ENCODE measurements at regions not wholly inside any gene's neighbourhood (a gene's known extent, or its start where the extent isn't known, plus 50 kb on each side); places are given as distances from the start of the nearest gene placed in this dataset.

DNA sequence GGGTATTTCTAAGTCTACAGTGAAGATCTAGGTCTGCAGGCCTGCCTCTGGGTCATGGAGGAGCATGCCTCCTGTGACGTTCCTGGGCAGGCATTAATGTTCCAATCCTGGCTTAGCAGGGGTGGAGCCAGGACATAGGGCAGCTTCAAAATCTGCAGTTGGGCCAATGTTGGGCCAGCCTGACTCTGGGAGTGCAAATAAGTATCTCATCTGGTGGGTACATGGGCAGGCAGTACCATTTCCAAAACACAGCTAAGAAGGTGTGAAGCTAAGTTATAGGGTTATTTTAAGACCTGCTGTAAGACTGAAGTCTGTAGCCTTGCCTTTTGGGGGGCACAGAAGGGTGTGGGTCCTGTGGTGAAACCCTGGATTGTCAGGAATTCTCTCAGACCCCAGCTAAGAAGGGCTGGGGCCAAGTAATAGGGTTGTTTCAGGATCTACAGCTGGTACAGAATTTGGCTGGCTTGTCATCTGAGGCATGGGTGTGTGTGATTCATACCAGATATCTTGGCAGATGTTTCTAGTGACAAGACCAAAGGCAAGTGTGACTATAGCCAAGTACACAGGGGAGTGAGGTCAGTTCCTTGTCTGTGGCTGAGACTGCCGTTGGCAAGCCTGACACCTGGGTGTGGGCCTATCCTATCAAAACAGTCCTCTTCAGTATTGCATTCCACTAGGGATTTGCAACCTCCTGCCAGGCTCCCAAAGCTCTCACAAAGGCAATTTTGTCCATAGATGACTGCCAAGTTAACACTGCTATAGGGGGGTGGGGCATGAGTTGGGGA lies 468.7 kb upstream of the B3GALT2 start:
- TF ChIP-seq, protein P1, sequence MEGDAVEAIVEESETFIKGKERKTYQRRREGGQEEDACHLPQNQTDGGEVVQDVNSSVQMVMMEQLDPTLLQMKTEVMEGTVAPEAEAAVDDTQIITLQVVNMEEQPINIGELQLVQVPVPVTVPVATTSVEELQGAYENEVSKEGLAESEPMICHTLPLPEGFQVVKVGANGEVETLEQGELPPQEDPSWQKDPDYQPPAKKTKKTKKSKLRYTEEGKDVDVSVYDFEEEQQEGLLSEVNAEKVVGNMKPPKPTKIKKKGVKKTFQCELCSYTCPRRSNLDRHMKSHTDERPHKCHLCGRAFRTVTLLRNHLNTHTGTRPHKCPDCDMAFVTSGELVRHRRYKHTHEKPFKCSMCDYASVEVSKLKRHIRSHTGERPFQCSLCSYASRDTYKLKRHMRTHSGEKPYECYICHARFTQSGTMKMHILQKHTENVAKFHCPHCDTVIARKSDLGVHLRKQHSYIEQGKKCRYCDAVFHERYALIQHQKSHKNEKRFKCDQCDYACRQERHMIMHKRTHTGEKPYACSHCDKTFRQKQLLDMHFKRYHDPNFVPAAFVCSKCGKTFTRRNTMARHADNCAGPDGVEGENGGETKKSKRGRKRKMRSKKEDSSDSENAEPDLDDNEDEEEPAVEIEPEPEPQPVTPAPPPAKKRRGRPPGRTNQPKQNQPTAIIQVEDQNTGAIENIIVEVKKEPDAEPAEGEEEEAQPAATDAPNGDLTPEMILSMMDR (IDR thresholded peaks at IDR 0.05): no peak
- TF ChIP-seq JUNB (IDR thresholded peaks at IDR 0.05): no peak
- no peak for TF ChIP-seq SMC3 (IDR thresholded peaks at IDR 0.05)
- TF ChIP-seq, protein P2, sequence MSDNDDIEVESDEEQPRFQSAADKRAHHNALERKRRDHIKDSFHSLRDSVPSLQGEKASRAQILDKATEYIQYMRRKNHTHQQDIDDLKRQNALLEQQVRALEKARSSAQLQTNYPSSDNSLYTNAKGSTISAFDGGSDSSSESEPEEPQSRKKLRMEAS (IDR thresholded peaks at IDR 0.05): no peak
- no peak for TF ChIP-seq POLR2A (IDR thresholded peaks at IDR 0.05; ENCODE audit: low read length)
- TF ChIP-seq CHD2 (IDR thresholded peaks at IDR 0.05; ENCODE audit: low read length, partially characterized antibody): no peak
- no peak for TF ChIP-seq KDM1A (IDR thresholded peaks at IDR 0.05; ENCODE audit: low read depth)
- no peak for TF ChIP-seq PHF8 (IDR thresholded peaks at IDR 0.05; ENCODE audit: borderline replicate concordance, low read depth)
- no peak for TF ChIP-seq CHD4 (IDR thresholded peaks at IDR 0.05; ENCODE audit: borderline replicate concordance)

Measured in A549 (cell line).